PC-9 (cell line): ENCODE measurements at regions not wholly inside any gene's neighbourhood (a gene's known extent, or its start where the extent isn't known, plus 50 kb on each side); places are given as distances from the start of the nearest gene placed in this dataset.

Experiments used
- BruUV-seq: library from RNA; stranded (reverse); fragments of 400-500 nt; replicated peaks from 2 replicates; lab custom pipeline; 2021; lab: Mats Ljungman, UMichigan
- CTCF ChIA-PET: fragments of 300-600 bp; sonication (Branson Sonifier 250); formaldehyde crosslinking; loops from one replicate; lab custom pipeline; 2022; ENCODE audit warnings: antibody characterized with exemption; lab: Charles Lee
- POLR2A ChIA-PET: fragments of 300-600 bp; sonication (Branson Sonifier 250); formaldehyde crosslinking; loops from one replicate; lab custom pipeline; 2022; ENCODE audit warnings: antibody characterized with exemption; ENCODE audit not compliant: unreplicated experiment; lab: Charles Lee
- DNase-seq, 2 experiments: peaks; one replicate each; pipeline versions ENCODE4 v3.0.0 to v3.0.0-alpha.2; 2015 to 2022; ENCODE audit warnings: mixed read lengths in 1 of 2
- H2AFZ ChIP-seq: fragments of 200-600 bp; sonication (generic); 2 replicates; pipeline ENCODE4 v1.8.1; 2017; ENCODE audit warnings: antibody characterized with exemption
- H3F3A ChIP-seq: fragments of 200-600 bp; sonication (generic); 2 replicates; pipeline ENCODE4 v1.8.1; 2017; ENCODE audit warnings: antibody characterized with exemption, mild to moderate bottlenecking, low read depth; ENCODE audit not compliant: insufficient read depth
- H3K27ac ChIP-seq: fragments of 200-600 bp; sonication (generic); 2 replicates; pipeline ENCODE4 v1.6.1; 2016; ENCODE audit warnings: mixed run types
- H3K27me3 ChIP-seq: fragments of 200-600 bp; sonication (generic); 2 replicates; pipeline ENCODE4 v1.6.1; 2016; ENCODE audit warnings: low read depth, mixed run types; ENCODE audit not compliant: insufficient read depth
- H3K36me3 ChIP-seq: fragments of 200-600 bp; sonication (generic); 2 replicates; pipeline ENCODE4 v1.6.1; 2016; ENCODE audit warnings: low read depth, mixed run types
- H3K4me1 ChIP-seq: fragments of 200-600 bp; sonication (generic); replicated peaks from 2 replicates; pipeline ENCODE4 v1.6.1; 2016; ENCODE audit warnings: mixed run types; ENCODE audit not compliant: insufficient read depth
- H3K4me2 ChIP-seq: fragments of 200-600 bp; sonication (generic); 2 replicates; pipeline ENCODE4 v1.6.1; 2017; ENCODE audit warnings: mixed run types
- H3K4me3 ChIP-seq: fragments of 200-600 bp; sonication (generic); 2 replicates; pipeline ENCODE4 v1.6.1; 2016; ENCODE audit warnings: mixed run types
- H3K79me2 ChIP-seq: fragments of 200-600 bp; sonication (generic); 2 replicates; pipeline ENCODE4 v1.6.1; 2017; ENCODE audit warnings: low read depth, mixed run types
- H3K9me2 ChIP-seq: fragments of 200-600 bp; sonication (generic); 2 replicates; pipeline ENCODE4 v1.8.1; 2017; ENCODE audit warnings: mild to moderate bottlenecking; ENCODE audit not compliant: insufficient read depth
- H3K9me3 ChIP-seq: fragments of 200-600 bp; sonication (generic); 2 replicates; pipeline ENCODE4 v1.8.1; 2016; ENCODE audit warnings: low read depth; ENCODE audit not compliant: insufficient read depth
- H4K20me1 ChIP-seq: fragments of 200-600 bp; sonication (generic); 2 replicates; pipeline ENCODE4 v1.8.1; 2017; ENCODE audit not compliant: insufficient read depth
- EZH2 ChIP-seq: fragments of 200-600 bp; sonication (generic); IDR thresholded peaks from 2 replicates; pipeline ENCODE4 v1.8.0; 2017; ENCODE audit warnings: antibody characterized with exemption, low read depth
- intact Hi-C: fragments of 100-400 bp; cut with micrococcal nuclease; formaldehyde crosslinking; loops from one replicate; pipeline ENCODE4 v1.10.0; 2022; ENCODE audit not compliant: unreplicated experiment
- TF ChIP-seq, protein P1 (sequence below): fragments of 200-600 bp; sonication (generic); conservative IDR thresholded peaks from 2 replicates; pipeline ENCODE4 v1.6.1; 2017; ENCODE audit warnings: mixed run types, antibody characterized with exemption, mild to moderate bottlenecking, moderate library complexity

DNA sequence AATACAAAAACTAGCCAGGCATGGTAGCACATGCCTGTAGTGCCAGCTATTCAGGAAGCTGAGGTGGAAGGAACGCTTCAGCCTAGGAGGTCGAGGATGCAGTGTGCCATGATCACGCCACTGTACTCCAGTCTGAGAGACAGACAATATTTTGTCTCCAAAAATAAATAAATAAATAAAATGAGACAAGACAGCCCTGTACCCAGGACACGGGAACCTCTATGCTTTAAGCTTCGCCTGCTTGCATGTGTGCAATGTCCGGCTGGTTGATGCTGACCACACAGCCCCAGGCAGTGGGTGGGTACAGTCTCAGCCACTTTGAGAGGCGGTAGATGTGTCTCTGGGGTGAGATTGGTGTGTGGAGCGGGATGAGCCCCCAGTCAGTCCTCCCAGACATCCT, 52.0 kb upstream of the MPEG1 start:
- no TSS peak for BruUV-seq
- TF ChIP-seq EZH2, result no peak
- POLR2A ChIA-PET, result interaction anchor here (0.6 kb wide), 1 partner anchor 78 kb away, joined by 4 read pairs; no protein-coding TSS in a partner anchor
- no peak overlapping the region for H2AFZ ChIP-seq
- no peaks in the 10 kb centered on the region for H4K20me1 ChIP-seq
- peaks cover 27% of the 10 kb centered on the region for H3F3A ChIP-seq
- H3K4me1 ChIP-seq, result peaks cover 43% of the 10 kb centered on the region
- intact Hi-C loops, result no loop called here
- no peaks in the 10 kb centered on the region for H3K27me3 ChIP-seq
- no peaks in the 10 kb centered on the region for H3K9me3 ChIP-seq
- H3K4me3 ChIP-seq, result no peak overlapping the region
- H3K27ac ChIP-seq, result no peak overlapping the region
- no peaks in the 10 kb centered on the region for H3K79me2 ChIP-seq
- H3K9me2 ChIP-seq, result no peaks in the 10 kb centered on the region
- no peaks in the 10 kb centered on the region for H3K36me3 ChIP-seq
- no peak for DNase-seq
- H3K4me2 ChIP-seq, result no peak overlapping the region
- CTCF ChIA-PET, result interaction anchor here (0.5 to 2.1 kb wide), 2 partner anchors 93 to 404 kb away, joined by 7 to 8 read pairs; partner anchors contain the start of genes DTX4 and PATL1

DNA sequence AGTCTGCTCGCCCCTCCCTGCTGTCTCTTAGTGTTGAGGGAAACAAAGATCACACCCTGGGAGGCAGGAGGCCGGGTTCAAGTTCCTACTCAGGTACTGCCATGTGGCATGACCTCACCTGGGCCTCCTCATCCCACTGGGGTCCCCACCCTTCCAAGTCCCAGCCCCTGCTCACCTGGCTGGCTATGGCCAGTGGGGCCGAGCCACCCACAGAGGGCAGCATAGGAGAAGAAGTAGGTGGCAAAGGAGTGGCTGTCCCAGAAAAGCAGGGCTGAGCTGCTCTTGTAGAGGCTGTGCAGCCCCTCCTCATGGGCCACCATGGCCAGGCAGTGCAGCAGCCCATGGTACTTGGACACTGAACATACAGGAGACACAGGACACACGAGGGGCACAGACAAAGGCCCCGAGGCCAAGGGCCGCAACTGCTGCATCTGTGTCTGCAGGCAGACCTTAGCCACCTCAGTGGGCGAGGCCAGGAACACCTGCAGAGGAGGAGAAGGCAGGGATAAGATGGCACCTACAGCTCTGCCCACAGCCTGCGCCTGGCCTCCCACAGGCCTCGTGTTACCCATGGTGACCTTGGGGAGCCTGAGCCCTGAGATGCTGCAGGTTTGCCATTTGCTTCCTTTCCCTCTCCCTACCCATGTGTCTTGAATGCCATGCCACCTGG, 50.6 kb upstream of the MPEG1 start:
- no peaks in the 10 kb centered on the region for H3K9me3 ChIP-seq
- H3K27ac ChIP-seq, result no peak overlapping the region
- peak in 1 of 2 experiments; percentile 52 for DNase-seq
- H3K4me1 ChIP-seq, result peaks cover 29% of the 10 kb centered on the region
- peaks cover 19% of the 10 kb centered on the region for H3F3A ChIP-seq
- H3K4me3 ChIP-seq, result no peak overlapping the region
- no peaks in the 10 kb centered on the region for H4K20me1 ChIP-seq
- no peaks in the 10 kb centered on the region for H3K36me3 ChIP-seq
- no peaks in the 10 kb centered on the region for H3K9me2 ChIP-seq
- no peak overlapping the region for H2AFZ ChIP-seq
- TF ChIP-seq, protein P1, sequence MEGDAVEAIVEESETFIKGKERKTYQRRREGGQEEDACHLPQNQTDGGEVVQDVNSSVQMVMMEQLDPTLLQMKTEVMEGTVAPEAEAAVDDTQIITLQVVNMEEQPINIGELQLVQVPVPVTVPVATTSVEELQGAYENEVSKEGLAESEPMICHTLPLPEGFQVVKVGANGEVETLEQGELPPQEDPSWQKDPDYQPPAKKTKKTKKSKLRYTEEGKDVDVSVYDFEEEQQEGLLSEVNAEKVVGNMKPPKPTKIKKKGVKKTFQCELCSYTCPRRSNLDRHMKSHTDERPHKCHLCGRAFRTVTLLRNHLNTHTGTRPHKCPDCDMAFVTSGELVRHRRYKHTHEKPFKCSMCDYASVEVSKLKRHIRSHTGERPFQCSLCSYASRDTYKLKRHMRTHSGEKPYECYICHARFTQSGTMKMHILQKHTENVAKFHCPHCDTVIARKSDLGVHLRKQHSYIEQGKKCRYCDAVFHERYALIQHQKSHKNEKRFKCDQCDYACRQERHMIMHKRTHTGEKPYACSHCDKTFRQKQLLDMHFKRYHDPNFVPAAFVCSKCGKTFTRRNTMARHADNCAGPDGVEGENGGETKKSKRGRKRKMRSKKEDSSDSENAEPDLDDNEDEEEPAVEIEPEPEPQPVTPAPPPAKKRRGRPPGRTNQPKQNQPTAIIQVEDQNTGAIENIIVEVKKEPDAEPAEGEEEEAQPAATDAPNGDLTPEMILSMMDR, result peak; percentile 73
- no peak for TF ChIP-seq EZH2
- no peaks in the 10 kb centered on the region for H3K27me3 ChIP-seq
- ChIA-PET POLR2A (no interaction called here), CTCF (interaction anchor here (2.1 kb wide), 1 partner anchor 92 kb away, joined by 7 read pairs; the partner anchor contains the start of gene DTX4)
- no TSS peak for BruUV-seq
- H3K79me2 ChIP-seq, result no peaks in the 10 kb centered on the region
- intact Hi-C loops, result loop anchor here (1.0 kb wide), 2 partner anchors 21 to 167 kb away; no protein-coding TSS in a partner anchor
- H3K4me2 ChIP-seq, result no peak overlapping the region
